ENCODE measurements at regions not wholly inside any gene's neighbourhood (a gene's known extent, or its start where the extent isn't known, plus 50 kb on each side); places are given as distances from the start of the nearest gene placed in this dataset.

- TF ChIP-seq EZH2 (IDR thresholded peaks at IDR 0.05) (no peak), POLR2AphosphoS5 (IDR thresholded peaks at IDR 0.05; ENCODE audit: borderline replicate concordance, low read depth, low read length) (no peak), FOXP2 (optimal IDR thresholded peaks at IDR 0.05; ENCODE audit: control extremely low read depth, extremely low read length, insufficient read depth) (no peak)
Measured at GRCh38 chr3:82521657-82522056, 760.2 kb upstream of the GBE1 start.

All from SK-N-MC (cell line).